ENCODE measurements at regions not wholly inside any gene's neighbourhood (a gene's known extent, or its start where the extent isn't known, plus 50 kb on each side); places are given as distances from the start of the nearest gene placed in this dataset.

DNA sequence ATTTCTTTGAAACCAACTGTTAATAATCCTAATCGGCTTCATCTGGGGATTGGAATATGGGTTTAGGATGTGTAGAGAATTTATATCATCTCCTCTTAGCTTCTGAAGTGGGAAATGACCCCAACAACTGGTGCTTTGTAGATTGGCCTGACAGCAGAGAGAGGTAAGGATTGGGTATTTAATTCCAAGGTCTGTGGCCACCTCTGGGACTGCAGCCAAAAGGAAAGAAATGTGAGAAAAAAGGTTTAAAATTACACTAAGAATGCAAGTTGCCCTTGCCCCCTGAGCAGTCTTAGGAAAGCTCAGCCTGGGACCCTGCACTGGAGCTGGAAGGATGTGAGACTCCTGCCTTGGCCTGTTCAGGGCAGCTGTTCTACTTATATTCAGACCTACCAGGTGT, 157.1 kb downstream of the FTCDNL1 start:
- ATAC-seq (ENCODE audit: low FRiP score): no peak

DNA sequence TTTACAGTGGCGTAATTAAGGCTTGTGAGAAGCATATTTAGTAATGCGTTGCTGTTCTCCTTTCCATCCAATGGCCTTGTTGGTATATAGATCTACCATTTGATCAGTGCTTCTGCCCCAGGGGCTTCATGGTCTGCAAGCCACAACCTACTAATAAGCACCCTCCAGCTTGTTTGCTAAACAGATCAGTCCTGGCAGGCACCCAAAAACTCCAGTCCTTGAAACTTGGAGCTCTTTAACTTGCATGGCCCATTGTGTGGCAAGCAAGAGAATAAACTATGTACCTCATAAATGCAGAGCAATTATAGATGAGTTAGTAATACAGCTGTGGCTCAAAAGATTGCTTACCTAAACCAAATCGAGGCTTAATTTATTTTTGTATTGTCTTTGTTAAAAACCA, 158.5 kb downstream of the FTCDNL1 start:
- ATAC-seq (ENCODE audit: low FRiP score) (no peak), DNase-seq (ENCODE audit: low spot score) (no peak)
- TF ChIP-seq, protein P1, sequence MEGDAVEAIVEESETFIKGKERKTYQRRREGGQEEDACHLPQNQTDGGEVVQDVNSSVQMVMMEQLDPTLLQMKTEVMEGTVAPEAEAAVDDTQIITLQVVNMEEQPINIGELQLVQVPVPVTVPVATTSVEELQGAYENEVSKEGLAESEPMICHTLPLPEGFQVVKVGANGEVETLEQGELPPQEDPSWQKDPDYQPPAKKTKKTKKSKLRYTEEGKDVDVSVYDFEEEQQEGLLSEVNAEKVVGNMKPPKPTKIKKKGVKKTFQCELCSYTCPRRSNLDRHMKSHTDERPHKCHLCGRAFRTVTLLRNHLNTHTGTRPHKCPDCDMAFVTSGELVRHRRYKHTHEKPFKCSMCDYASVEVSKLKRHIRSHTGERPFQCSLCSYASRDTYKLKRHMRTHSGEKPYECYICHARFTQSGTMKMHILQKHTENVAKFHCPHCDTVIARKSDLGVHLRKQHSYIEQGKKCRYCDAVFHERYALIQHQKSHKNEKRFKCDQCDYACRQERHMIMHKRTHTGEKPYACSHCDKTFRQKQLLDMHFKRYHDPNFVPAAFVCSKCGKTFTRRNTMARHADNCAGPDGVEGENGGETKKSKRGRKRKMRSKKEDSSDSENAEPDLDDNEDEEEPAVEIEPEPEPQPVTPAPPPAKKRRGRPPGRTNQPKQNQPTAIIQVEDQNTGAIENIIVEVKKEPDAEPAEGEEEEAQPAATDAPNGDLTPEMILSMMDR (IDR thresholded peaks at IDR 0.05): no peak

More for the DNA sequence above, 157.1 kb downstream of the FTCDNL1 start:
- TF ChIP-seq, protein P1 (IDR thresholded peaks at IDR 0.05): no peak
- DNase-seq (ENCODE audit: low spot score): no peak

DNA sequence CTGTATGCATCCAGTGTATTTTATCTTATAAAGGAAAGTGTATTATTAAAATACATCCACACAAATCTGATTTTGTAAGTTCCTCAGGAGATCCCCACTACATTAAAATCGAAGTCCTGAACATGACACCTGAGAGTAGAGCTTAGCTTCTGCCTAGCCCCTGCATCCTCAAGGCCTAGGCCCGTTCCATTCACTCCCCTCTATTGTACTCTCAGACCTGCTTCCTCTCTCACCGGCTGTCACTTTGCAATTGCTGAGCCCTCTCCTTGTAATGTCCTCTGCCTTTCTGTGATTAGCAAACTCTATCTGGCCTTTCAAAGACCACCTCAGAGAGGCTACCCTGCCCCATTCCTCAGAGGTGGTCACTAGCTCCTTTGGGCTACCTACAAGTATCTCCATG, 160.8 kb downstream of the FTCDNL1 start:
- no peak for ATAC-seq (ENCODE audit: low FRiP score)
- DNase-seq (ENCODE audit: low spot score): no peak
- TF ChIP-seq, protein P1 (IDR thresholded peaks at IDR 0.05): no peak

DNA sequence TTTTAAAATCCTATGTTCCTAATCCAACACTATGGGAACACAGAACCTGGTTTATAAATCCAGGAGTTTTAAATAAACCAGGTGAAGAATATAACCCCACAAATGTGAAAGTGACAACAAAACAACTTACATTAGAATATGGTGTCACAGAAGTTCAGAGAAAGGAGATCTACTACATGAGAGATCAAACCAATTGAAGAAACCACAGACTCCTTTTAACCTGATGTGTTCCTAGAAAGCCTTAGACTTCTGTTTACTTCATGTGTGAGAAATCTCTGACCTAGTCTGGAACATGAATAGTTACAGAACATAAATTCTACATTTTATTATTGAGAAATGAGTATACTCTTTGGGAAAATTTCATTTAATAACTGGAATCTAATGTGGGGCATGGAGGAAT, 165.3 kb downstream of the FTCDNL1 start:
- DNase-seq (ENCODE audit: low spot score) (no peak), ATAC-seq (ENCODE audit: low FRiP score) (no peak)
- TF ChIP-seq, protein P1 (IDR thresholded peaks at IDR 0.05): no peak

DNA sequence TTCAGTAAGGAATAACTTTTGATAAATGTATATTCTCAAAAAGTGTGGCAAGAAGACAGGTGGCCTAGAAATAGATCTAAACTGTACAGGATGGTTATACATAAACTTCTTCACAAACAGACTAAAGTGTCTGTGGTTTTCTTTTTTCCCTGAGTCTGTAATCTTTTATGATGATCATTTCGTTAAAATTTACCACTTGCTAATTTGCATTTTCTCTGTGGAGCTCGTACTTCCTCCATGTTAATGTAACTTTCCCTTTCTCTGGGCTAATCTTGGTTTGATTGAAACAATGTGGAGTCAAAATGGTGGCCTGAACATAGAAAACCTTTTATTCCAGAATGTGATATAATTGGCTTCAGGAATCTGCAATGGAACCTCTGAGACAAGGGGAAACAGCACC, 166.2 kb downstream of the FTCDNL1 start:
- TF ChIP-seq, protein P1 (IDR thresholded peaks at IDR 0.05): no peak
- ATAC-seq (ENCODE audit: low FRiP score) (no peak), DNase-seq (ENCODE audit: low spot score) (no peak)

DNA sequence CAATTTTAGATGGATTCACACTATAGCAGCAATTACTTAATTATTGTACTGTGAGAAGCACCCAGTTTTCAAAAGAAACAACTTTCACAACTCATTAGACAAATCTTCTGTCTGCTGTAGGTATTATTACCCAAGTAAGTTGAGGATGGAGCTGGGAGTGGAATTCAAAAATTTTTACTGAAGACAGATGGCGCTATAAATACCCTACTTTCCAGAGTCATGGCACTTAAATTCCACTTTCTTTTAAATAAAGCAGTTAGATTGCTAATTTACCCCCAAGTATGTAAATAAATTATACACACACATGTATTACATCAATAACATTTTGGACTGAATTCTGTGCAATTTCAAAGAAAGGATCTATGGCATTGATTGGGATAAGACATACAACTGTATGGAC, 166.8 kb downstream of the FTCDNL1 start:
- DNase-seq (ENCODE audit: low spot score) (no peak), ATAC-seq (ENCODE audit: low FRiP score) (no peak)
- TF ChIP-seq, protein P1 (IDR thresholded peaks at IDR 0.05): no peak

DNA sequence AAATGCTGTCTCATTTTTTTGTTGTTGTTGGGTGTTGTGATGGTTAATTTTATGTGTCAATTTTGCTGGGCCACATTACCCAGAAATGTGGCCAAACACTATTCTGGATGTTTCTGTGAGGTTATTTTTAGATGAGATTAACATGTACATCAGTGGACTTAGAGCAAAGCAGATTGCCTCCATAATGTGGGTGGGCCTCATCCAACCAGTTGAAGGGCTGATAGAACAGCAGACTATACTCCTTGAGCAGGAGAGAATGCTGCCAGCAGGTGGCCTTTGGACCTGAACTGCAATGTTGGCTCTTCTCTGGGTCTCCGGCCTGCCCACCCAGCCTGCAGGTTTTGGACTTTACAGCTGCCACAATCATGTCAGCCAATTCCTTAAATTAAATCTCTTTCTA, 169.0 kb downstream of the FTCDNL1 start:
- DNase-seq (ENCODE audit: low spot score) (no peak), ATAC-seq (ENCODE audit: low FRiP score) (no peak)
- TF ChIP-seq, protein P1 (IDR thresholded peaks at IDR 0.05): no peak
